ENCODE measurements at regions not wholly inside any gene's neighbourhood (a gene's known extent, or its start where the extent isn't known, plus 50 kb on each side); places are given as distances from the start of the nearest gene placed in this dataset.

GRCh38 chr2:19560785-19561184 is 202.4 kb upstream of the OSR1 start:
- no peak for DNase-seq (ENCODE audit: low read depth in 4 of 4, low spot score in 3 of 4)

DNA sequence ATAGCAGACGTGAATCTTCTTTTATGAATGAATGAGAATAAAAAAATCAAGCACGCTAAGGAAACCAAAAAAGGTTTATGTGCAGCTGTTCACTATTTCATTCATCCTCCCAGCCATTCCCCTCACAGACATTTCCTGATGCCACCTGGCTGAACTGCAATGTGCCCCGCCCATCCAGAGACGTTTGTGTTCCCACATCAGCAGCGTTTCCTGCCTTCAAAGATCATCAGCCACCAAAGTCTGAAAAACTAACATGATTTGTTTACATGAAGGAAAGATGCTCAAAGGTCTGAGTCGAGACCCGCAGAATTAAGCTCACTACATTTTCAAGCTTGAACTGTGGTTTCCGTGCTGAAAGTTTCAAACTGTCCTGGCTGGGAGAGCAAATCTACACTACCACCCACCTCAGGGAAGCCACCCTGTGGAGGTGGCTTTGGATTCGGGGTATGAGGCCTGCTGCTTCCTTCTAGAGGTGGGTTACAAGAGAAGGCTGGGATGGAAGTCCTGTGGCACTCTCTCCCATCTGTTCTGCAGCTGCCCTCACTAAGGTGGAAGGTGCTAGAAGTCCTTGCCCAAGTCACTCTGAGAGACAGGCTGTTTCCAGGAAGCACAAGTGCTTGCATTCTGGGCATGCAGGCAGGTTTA is 201.3 kb upstream of the OSR1 start:
- no peak for DNase-seq (ENCODE audit: low read depth in 4 of 4, low spot score in 3 of 4)

DNA sequence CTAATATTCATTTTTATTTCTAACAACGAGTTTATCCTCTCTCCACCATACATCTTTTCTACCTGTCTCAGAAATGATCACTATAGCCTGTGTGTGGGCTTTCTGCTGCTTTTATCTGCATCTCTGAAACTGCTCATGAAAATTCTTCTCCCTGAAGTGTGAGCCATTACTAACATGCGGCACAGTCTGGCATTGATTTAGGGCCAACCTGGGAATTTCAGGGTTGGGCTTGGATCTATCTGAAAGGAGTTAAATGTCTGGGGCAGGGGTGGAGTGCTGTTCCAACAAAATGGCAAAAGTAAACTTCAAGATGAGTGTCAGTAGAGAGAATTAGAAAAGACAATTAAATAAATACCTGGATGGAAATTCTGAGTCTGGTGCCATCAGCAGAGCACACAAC is 198.2 kb upstream of the OSR1 start:
- DNase-seq (ENCODE audit: low read depth in 4 of 4, low spot score in 3 of 4), result no peak

DNA sequence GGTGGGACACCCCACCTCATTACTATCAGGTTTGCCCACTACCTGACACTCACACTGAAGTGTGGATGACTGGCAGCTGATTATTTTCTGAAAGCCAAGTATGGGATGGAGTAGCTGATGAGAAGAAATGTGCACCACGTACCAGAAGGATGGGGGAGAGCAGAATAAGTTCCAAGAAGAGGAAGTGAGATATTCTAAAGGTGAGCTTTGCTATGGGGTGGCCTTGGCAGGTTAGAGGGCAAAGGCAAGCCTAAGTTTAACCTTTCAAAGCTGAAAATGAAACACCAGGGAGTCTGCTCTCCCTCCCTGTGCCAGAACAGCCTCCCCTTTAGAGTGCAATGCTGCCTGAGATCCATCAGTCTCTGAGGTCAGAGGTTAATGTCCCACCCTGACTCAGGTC is 196.1 kb upstream of the OSR1 start:
- no peak for DNase-seq (ENCODE audit: low read depth in 4 of 4, low spot score in 3 of 4)

- no peak for DNase-seq (ENCODE audit: low read depth in 4 of 4, low spot score in 3 of 4)
Observed at GRCh38 chr2:19552270-19552669, 193.8 kb upstream of the OSR1 start.

DNA sequence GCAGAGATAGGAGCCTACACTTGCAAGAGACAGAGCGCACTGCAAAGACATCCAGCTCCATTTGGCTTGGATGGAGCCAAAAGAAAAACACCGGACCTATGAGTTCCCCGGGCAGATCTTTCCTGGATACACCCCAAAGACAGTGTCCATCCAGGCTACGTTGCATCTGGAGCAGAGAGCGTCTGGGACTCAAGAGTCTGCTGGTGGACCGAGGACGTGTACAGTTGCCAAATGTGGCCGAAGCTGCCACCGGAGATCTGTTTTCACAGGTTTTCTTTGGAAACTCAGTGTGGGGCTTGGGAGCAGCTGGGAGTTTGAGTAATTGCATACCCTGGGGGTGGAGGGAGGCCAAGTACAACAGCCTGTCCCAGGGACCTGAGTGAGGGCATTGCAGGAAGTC is 192.3 kb upstream of the OSR1 start:
- DNase-seq (ENCODE audit: low read depth in 4 of 4, low spot score in 3 of 4), result no peak

DNA sequence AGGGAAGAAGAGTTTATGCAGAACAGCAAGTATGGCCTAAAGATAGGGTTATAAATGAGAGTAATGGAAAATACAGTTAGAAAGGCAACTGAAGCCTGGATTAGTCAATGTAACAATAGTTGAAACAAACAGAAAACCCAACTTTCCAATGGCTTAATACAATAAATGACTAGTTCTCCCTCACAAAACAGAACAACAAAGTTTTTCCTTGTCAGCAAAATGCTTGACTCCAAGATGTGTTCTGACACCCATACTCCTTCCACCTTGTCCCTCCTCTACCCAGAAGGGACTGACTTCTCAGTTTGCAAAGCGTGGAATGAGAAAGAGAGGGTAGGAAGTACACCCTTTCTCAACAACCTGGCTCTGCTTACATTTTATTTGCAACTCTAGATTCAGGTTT is 191.4 kb upstream of the OSR1 start:
- DNase-seq (ENCODE audit: low read depth in 4 of 4, low spot score in 3 of 4), result no peak

GRCh38 chr2:19548116-19548515 is 189.7 kb upstream of the OSR1 start:
- DNase-seq (ENCODE audit: low read depth in 4 of 4, low spot score in 3 of 4), result no peak

- no peak for DNase-seq (ENCODE audit: low read depth in 4 of 4, low spot score in 3 of 4)
Observed at GRCh38 chr2:19547321-19547720, 188.9 kb upstream of the OSR1 start.

DNA sequence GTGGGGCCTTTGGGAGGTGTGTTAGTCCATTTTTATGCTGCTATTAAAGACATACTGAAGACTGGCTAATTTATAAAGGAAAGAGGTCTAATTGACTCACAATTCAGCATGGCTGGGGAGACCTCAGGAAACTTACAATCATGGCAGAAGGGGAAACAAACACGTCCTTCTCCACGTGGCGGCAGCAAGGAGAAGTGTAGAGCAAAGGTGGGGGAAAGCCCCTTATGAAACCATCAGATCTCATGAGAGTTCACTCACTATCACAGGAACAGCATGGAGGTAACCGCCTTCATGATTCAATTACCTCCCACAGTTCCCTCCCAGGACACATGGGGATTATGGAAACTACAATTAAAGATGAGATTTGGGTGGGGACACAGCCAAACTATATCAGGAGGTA is 187.1 kb upstream of the OSR1 start:
- DNase-seq (ENCODE audit: low read depth in 4 of 4, low spot score in 3 of 4), result no peak

DNA sequence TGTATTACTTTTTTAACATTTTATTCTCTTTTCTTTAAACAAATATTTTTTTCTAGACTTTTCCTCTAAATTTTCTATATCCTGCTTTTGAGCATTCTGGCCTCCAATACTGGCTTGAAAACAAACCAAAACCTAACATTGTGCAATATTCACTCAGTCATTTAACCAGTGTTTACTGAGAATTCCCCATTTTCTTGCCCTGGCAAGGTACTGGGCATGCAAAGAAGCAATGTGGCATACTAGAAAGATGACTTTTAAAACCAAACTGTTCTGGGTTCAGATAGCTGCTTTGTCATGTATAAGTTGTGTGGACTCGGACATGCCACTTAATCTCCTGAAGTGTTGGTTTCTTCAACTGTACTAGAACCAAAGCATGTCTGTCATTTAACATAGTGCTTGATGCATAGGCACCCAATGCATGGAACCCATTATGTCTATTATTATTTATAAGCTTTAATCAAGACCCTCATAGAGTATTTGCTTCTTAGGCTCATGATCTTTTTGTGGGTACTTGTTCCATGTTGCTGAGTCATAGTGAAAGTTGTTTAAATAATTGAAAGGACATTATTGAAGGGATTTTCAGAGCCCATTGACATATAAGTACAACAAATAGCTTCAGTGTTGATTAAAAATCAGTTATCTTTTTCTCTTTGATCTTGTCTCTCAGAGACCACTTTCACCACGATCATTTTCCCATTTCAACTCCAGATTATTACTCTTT is 185.4 kb upstream of the OSR1 start:
- no peak for DNase-seq (ENCODE audit: low read depth in 4 of 4, low spot score in 3 of 4)

DNA sequence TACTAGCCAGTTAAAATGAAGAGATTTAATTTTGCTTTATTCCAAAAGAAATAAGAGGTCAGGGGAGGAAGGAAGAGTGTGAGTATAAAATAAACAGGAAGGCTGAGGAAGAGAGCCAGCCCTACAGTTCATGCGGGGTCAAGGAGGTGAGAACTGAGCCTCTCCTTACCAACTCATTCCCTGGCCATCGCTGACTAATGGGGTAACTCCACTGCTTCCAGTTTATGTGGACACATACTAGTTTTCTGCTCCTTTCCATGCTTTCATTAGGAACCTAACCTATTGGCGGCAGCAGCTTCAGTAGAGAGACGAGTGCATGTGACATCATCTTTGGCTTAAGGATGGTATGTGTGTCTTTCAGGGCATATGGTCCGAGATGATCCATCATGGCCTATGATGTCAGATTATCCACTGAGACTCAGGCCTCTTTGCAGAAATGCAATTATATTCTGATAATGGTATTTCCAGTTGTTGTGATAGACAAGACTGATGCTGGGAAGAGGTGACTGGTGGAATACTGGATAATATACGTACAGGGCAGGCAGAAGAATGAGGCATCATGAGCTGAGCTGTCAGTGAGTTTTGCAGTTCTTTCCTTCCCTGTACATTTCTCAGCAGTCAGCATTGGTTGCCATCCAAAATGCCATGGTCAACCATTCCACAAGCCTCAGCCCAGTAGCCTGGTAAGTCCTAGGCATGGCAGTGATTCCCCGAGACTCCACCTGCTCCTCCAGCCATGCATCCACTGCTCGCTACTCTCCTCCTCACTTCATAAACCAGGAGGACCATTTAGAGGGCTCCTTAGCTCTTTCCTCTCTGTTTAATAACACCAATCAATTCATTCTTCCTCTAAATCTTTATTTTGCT is 184.6 kb upstream of the OSR1 start:
- DNase-seq (ENCODE audit: low read depth in 4 of 4, low spot score in 3 of 4), result no peak

- DNase-seq (ENCODE audit: low read depth in 4 of 4, low spot score in 3 of 4), result no peak
Observed at GRCh38 chr2:19541884-19542283, 183.5 kb upstream of the OSR1 start.

DNA sequence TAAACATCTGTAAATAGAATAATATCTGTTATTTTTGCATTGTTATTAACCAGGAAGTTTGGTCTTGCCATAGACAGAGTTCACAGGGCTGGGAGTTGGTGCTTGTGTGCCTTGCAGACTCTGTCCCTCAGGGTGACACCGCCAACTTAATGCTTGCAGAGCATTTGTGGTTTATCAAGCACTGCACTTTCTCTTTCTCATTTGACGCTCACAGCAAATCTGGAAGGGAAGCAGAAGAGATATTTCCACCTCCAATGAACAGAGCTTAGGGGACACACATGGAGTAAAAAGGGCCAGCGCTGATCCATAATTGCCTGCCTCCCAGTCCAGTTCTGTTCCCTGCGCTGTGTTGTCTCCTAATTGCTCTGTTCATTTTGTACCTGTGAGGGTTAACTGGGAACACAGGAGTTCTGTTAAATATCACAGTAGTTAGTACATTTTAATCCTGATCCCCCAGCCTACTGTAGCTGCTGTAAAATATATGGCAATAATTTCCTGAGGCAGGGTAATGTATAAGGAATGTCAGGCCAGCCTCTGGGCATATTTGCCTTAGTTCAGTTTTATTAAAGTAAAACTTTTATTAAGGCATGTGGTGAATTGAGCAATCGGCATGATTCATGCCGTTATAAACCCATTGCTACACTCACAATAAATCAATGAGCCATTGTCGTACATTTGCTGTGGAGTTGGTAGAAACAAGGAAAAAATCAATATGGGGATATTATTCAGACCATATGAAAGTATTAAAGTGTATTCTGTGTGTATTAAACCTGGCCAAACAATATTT is 182.5 kb upstream of the OSR1 start:
- no peak for DNase-seq (ENCODE audit: low read depth in 4 of 4, low spot score in 3 of 4)

- DNase-seq (ENCODE audit: low read depth in 4 of 4, low spot score in 3 of 4), result no peak
Observed at GRCh38 chr2:19538411-19538963, 180.1 kb upstream of the OSR1 start.

DNA sequence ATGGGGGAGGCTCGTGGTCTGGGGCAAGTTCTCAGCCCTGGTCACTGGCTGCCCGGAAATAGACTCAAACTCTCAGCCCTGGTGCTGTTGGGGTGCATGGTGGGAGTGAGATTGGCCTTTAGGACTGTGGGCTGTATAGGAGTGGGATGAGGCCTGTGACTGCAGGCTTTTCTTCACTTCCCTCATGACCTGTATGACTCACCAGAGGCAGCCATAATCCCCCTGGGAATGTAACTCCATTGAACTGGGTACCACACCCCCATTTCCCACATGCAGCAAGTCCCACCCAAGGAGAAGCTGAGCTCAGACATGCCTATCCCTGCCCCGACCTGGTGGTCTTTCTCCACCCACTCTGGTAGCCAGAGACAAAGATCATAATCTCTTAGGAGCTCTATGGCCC is 177.7 kb upstream of the OSR1 start:
- DNase-seq (ENCODE audit: low read depth in 4 of 4, low spot score in 3 of 4), result no peak

DNA sequence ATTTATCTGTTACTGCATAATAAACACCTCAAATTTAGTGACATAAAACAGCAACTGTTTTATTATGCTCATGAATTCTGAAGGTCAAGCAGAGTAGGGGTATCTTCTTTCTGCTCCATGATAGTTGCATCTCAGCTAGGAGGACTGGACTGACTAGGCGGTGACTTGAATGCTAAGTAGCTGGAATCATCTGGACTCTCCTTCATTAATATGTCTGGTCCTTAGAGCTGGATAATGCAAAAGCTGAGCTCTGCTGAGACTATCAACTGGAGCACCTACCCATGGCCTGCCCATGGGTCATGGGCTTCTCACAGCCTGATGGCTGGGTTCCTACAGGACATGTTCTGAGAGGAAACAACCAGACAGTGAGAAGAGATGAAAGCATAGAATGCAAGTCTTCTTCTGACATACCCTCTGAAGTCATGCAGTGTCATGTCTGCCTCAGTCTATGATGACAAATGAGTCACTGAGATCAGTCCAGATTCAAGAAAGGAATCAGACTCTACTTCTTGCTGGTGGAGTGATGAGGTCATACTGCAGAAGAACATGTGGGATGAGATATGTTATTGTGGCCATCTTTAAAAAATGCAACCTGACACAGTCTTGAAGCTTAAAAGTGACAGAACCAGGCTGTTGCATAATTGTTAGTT is 174.2 kb upstream of the OSR1 start:
- no peak for DNase-seq (ENCODE audit: low read depth in 4 of 4, low spot score in 3 of 4)

GRCh38 chr2:19529677-19530076 is 171.3 kb upstream of the OSR1 start:
- DNase-seq (ENCODE audit: low read depth in 4 of 4, low spot score in 3 of 4), result no peak

- no peak for DNase-seq (ENCODE audit: low read depth in 4 of 4, low spot score in 3 of 4)
Observed at GRCh38 chr2:19527771-19528170, 169.3 kb upstream of the OSR1 start.

DNA sequence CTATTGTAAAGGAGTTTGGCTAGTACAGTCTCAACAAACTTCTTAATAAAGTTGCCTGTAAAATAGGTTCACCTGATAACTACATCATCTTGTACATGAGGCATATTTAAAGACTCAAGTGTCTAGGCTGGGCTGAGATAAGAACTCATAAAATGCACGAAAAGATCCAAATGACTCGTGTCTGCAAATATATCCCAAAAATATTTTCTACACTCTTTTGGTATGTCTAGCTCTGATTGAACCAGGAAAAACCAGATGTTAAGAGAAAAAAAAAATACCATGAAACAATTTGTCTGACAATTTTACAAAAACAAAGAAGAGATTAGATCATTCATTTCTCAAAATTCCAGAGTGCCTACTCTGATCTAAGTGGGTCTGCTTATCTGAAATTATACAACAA is 166.9 kb upstream of the OSR1 start:
- DNase-seq (ENCODE audit: low read depth in 4 of 4, low spot score in 3 of 4), result no peak

Measured in right renal pelvis (tissue), 4 donors.